ENCODE measurements at regions not wholly inside any gene's neighbourhood (a gene's known extent, or its start where the extent isn't known, plus 50 kb on each side); places are given as distances from the start of the nearest gene placed in this dataset.

GRCh38 chr10:33801705-33802104, 467.2 kb upstream of the NRP1 start:
- TF ChIP-seq EZH2 (IDR thresholded peaks at IDR 0.05; ENCODE audit: insufficient read depth, poor library complexity, severe bottlenecking) (no peak), EZH2phosphoT487 (IDR thresholded peaks at IDR 0.05; ENCODE audit: insufficient read depth, low read depth) (no peak)
